Superior temporal gyrus (tissue), 1 donor: ENCODE measurements at regions not wholly inside any gene's neighbourhood (a gene's known extent, or its start where the extent isn't known, plus 50 kb on each side); places are given as distances from the start of the nearest gene placed in this dataset.
"Not testable (repeated sequence)": the region's sequence is repeated elsewhere in the genome, so short reads cannot be mapped to it uniquely, and the experiment has no call there.

Source experiments
- DNase-seq: peaks from one replicate; pipeline ENCODE4 v3.0.0-alpha.2; 2016; ENCODE audit errors: extremely low spot score

- no peak for DNase-seq
These were observed 122.9 kb upstream of the NTF3 start for GRCh38 chr12:5308996-5309395.

GRCh38 chr12:5309654-5310053 lies 122.3 kb upstream of the NTF3 start:
- no peak for DNase-seq

GRCh38 chr12:5310151-5310550 lies 121.8 kb upstream of the NTF3 start:
- DNase-seq, result no peak

- no peak for DNase-seq
These were observed 114.4 kb upstream of the NTF3 start for GRCh38 chr12:5317556-5317955.

- DNase-seq, result no peak
These were observed 113.0 kb upstream of the NTF3 start for GRCh38 chr12:5318874-5319273.

- no peak for DNase-seq
These were observed 103.0 kb upstream of the NTF3 start for GRCh38 chr12:5328669-5329517.

- no peak for DNase-seq
These were observed 99.4 kb upstream of the NTF3 start for GRCh38 chr12:5332551-5332950.

- no peak for DNase-seq
These were observed 98.8 kb upstream of the NTF3 start for GRCh38 chr12:5333096-5333495.

GRCh38 chr12:5335069-5335468 lies 96.8 kb upstream of the NTF3 start:
- no peak for DNase-seq

GRCh38 chr12:5341086-5341485 lies 90.8 kb upstream of the NTF3 start:
- not testable (repeated sequence) for DNase-seq

- DNase-seq, result no peak
These were observed 88.2 kb upstream of the NTF3 start for GRCh38 chr12:5343711-5344110.

- DNase-seq, result no peak
These were observed 87.8 kb upstream of the NTF3 start for GRCh38 chr12:5344131-5344530.

- DNase-seq, result no peak
These were observed 86.4 kb upstream of the NTF3 start for GRCh38 chr12:5345534-5345933.

GRCh38 chr12:5348057-5348456 lies 83.9 kb upstream of the NTF3 start:
- DNase-seq, result no peak

- no peak for DNase-seq
These were observed 83.4 kb upstream of the NTF3 start for GRCh38 chr12:5348491-5348890.

- DNase-seq, result no peak
These were observed 67.7 kb upstream of the NTF3 start for GRCh38 chr12:5364036-5364770.

- DNase-seq, result no peak
These were observed 62.6 kb upstream of the NTF3 start for GRCh38 chr12:5369298-5369697.

- DNase-seq, result no peak
These were observed 60.3 kb upstream of the NTF3 start for GRCh38 chr12:5371631-5372030.

- no peak for DNase-seq
These were observed 57.2 kb upstream of the NTF3 start for GRCh38 chr12:5374713-5375112.

GRCh38 chr12:5375547-5376295 lies 56.2 kb upstream of the NTF3 start:
- DNase-seq, result no peak

GRCh38 chr12:5376591-5377207 lies 55.2 kb upstream of the NTF3 start:
- no peak for DNase-seq

- no peak for DNase-seq
These were observed 53.8 kb upstream of the NTF3 start for GRCh38 chr12:5377997-5378592.
